Endothelial cell of umbilical vein (primary cell): ENCODE measurements at regions not wholly inside any gene's neighbourhood (a gene's known extent, or its start where the extent isn't known, plus 50 kb on each side); places are given as distances from the start of the nearest gene placed in this dataset.

ENCODE experiments used
- BruUV-seq: library from RNA; stranded (reverse); fragments of 400-500 nt; replicated peaks from 2 replicates; lab custom pipeline; 2021; lab: Mats Ljungman, UMichigan
- CTCF ChIA-PET: fragments of 300-600, 350-600 bp; sonication (Branson Sonifier 250); formaldehyde crosslinking; loops from one replicate; lab custom pipeline; 2021; ENCODE audit warnings: antibody characterized with exemption, inconsistent platforms; lab: Charles Lee
- POLR2A ChIA-PET: fragments of 300-600, 350-600 bp; sonication (Branson Sonifier 250); formaldehyde crosslinking; loops from one replicate; lab custom pipeline; 2021; ENCODE audit warnings: antibody characterized with exemption, inconsistent platforms; lab: Charles Lee
- DNase-seq: peaks from one replicate; pipeline ENCODE4 v3.0.0-alpha.2; 2011; ENCODE audit warnings: low read depth, low spot score
- FAIRE-seq: peaks from 2 replicates; lab custom pipeline; 2011; peaks lifted over from hg19 to GRCh38; lab: Jason Lieb, UNC
- H2AFZ ChIP-seq: 2 replicates; pipeline ENCODE4 v1.6.0; 2012; ENCODE audit warnings: low read depth, low read length, control low read depth, inconsistent platforms
- H3K27ac ChIP-seq: 2 replicates; pipeline ENCODE4 v1.5.1; 2011; ENCODE audit warnings: low read depth, mild to moderate bottlenecking, control low read depth, low read length, moderate library complexity; ENCODE audit not compliant: insufficient read depth
- H3K27me3 ChIP-seq, 2 experiments: 2 replicates each; pipeline versions ENCODE4 v1.6.0 to v1.6.1; 2011; ENCODE audit warnings: low read length in 2 of 2, mixed read lengths in 1 of 2; ENCODE audit not compliant: control insufficient read depth in 2 of 2, insufficient read depth in 2 of 2
- H3K36me3 ChIP-seq, 2 experiments: 2 replicates in 1 of 2; 3 replicates in 1 of 2; pipeline ENCODE4 v1.5.1; 2011; ENCODE audit warnings: low read length in 2 of 2, mild to moderate bottlenecking in 1 of 2, moderate library complexity in 1 of 2; ENCODE audit not compliant: control insufficient read depth in 2 of 2, insufficient read depth in 2 of 2; ENCODE audit errors: extremely low read depth in 1 of 2
- H3K4me1 ChIP-seq: 3 replicates; pipeline ENCODE4 v1.5.1; 2011; ENCODE audit warnings: mild to moderate bottlenecking, low read length; ENCODE audit not compliant: control insufficient read depth, insufficient read depth; ENCODE audit errors: extremely low read depth
- H3K4me2 ChIP-seq: 2 replicates; pipeline ENCODE4 v1.6.1; 2011; ENCODE audit warnings: low read length, control low read depth, mixed read lengths; ENCODE audit not compliant: insufficient read depth
- H3K4me3 ChIP-seq, 3 experiments: fragments of 200-600 bp in 1 of 3; sonication (generic), shearing (Covaris generic) in 1 of 3; replicated peaks in 1 of 3; 2 replicates each; pipeline ENCODE4 v1.5.1; 2011 to 2016; ENCODE audit warnings: control low read depth in 3 of 3, low read length in 3 of 3, mild to moderate bottlenecking in 2 of 3, inconsistent platforms in 1 of 3, low read depth in 1 of 3, moderate library complexity in 1 of 3; ENCODE audit not compliant: insufficient read depth in 1 of 3
- H3K79me2 ChIP-seq: 2 replicates; pipeline ENCODE4 v1.6.0; 2012; ENCODE audit warnings: low read length, inconsistent platforms; ENCODE audit not compliant: control insufficient read depth, insufficient read depth
- H3K9ac ChIP-seq: replicated peaks from 2 replicates; pipeline ENCODE3; 2011; ENCODE audit warnings: low read length, control low read depth; ENCODE audit not compliant: insufficient read depth; ENCODE audit errors: extremely low read depth
- H3K9me1 ChIP-seq: replicated peaks from 3 replicates; pipeline ENCODE4 v1.6.0; 2011; ENCODE audit warnings: mild to moderate bottlenecking, low read length; ENCODE audit not compliant: control insufficient read depth, insufficient read depth; ENCODE audit errors: extremely low read depth
- H3K9me3 ChIP-seq: replicated peaks from 2 replicates; pipeline ENCODE4 v1.5.1; 2012; ENCODE audit warnings: low read length, inconsistent platforms; ENCODE audit not compliant: control insufficient read depth, insufficient read depth
- H4K20me1 ChIP-seq: replicated peaks from 2 replicates; pipeline ENCODE3; 2011; ENCODE audit warnings: mild to moderate bottlenecking, low read length; ENCODE audit not compliant: control insufficient read depth, insufficient read depth; ENCODE audit errors: extremely low read depth
- EZH2 ChIP-seq: IDR thresholded peaks from 2 replicates; pipeline ENCODE4 v1.6.1; 2012; ENCODE audit warnings: borderline replicate concordance, low read depth, mild to moderate bottlenecking, moderate library complexity, low read length, inconsistent platforms; ENCODE audit not compliant: severe bottlenecking
- FOS ChIP-seq: IDR thresholded peaks from 2 replicates; pipeline ENCODE4 v1.6.1; 2011; ENCODE audit warnings: mild to moderate bottlenecking, low read length, moderate library complexity, borderline replicate concordance; ENCODE audit not compliant: insufficient read depth
- GATA2 ChIP-seq: IDR thresholded peaks from 2 replicates; pipeline ENCODE4 v1.7.0; 2011; ENCODE audit warnings: low read depth, mild to moderate bottlenecking, moderate library complexity, mixed read lengths, low read length; ENCODE audit not compliant: insufficient read length, insufficient read depth
- JUN ChIP-seq: IDR thresholded peaks from 2 replicates; pipeline ENCODE4 v1.6.1; 2011; ENCODE audit warnings: borderline replicate concordance, low read depth; ENCODE audit not compliant: insufficient read length, insufficient read depth
- MYC ChIP-seq: IDR thresholded peaks from one replicate; pipeline ENCODE4 v1.6.1; 2011; ENCODE audit warnings: mild to moderate bottlenecking, low read depth, low read length
- POLR2A ChIP-seq: IDR thresholded peaks from 2 replicates; pipeline ENCODE4 v1.6.1; 2012; ENCODE audit warnings: low read depth, mild to moderate bottlenecking, control low read depth, low read length
- POLR2AphosphoS5 ChIP-seq: IDR thresholded peaks from 2 replicates; pipeline ENCODE4 v1.6.1; 2012; ENCODE audit warnings: low read depth, mild to moderate bottlenecking, control low read depth, low read length, moderate library complexity; ENCODE audit not compliant: insufficient read depth
- dilution Hi-C: fragments of 300-500 bp; cut with MboI; formaldehyde crosslinking; loops from one replicate; pipeline ENCODE4 v1.15.0; 2019; ENCODE audit warnings: low sequenced_read_pairs; ENCODE audit not compliant: extremely low pct_ligation_motif_present
- intact Hi-C: fragments of 100-400 bp; cut with micrococcal nuclease; formaldehyde crosslinking; loops from one replicate; pipeline ENCODE4 v1.10.0; 2022
- TF ChIP-seq, protein P1 (sequence below), 2 donors: IDR thresholded peaks; 1 replicate in 1 of 2; 2 replicates in 1 of 2; pipeline ENCODE4 v1.5.1; 2011; ENCODE audit warnings: low read length in 2 of 2, mild to moderate bottlenecking in 2 of 2, moderate library complexity in 2 of 2, control low read depth in 1 of 2, inconsistent platforms in 1 of 2, low read depth in 1 of 2; ENCODE audit not compliant: insufficient read depth in 1 of 2; ENCODE audit errors: extremely low read depth in 1 of 2
- TF ChIP-seq, protein P2 (sequence below): IDR thresholded peaks from 2 replicates; pipeline ENCODE4 v1.6.1; 2011; ENCODE audit not compliant: insufficient read depth, insufficient read length

DNA sequence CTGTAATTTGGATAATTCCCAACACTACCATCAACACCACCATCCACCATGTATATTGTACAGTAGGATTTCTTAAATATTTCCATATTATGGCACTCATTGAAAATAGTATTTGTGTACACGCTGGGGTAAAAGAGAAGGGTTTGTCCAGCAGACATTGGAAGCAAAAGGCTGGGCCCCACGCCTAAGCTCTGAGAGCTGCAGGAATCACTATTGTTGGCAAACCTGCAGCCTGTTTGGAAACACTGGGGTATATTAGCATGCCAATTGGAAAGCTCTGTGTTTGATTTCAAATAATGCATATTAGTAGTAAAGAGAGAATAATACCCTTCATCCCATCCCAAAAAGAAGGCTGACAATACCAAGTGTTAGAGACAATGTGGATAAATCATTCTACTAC, 81.5 kb upstream of the DPYD start:
- no peak overlapping the region for H3K4me3 ChIP-seq
- no peaks in the 10 kb centered on the region for H3K36me3 ChIP-seq
- no peak overlapping the region for H3K27ac ChIP-seq
- dilution Hi-C loops (no loop called here), intact Hi-C loops (loop anchor here (1.0 to 5.0 kb wide), 2 partner anchors 49 to 465 kb away; no protein-coding TSS in a partner anchor)
- no TSS peak for BruUV-seq
- H3K9me1 ChIP-seq: no peaks in the 10 kb centered on the region
- ChIA-PET POLR2A (no interaction called here), CTCF (interaction anchor here (1.1 to 2.7 kb wide), 6 partner anchors 12 to 466 kb away, joined by 3 to 16 read pairs (median 4); no protein-coding TSS in a partner anchor)
- no peaks in the 10 kb centered on the region for H3K27me3 ChIP-seq
- no peak overlapping the region for H2AFZ ChIP-seq
- DNase-seq (no peak), FAIRE-seq (no peak)
- no peaks in the 10 kb centered on the region for H3K9me3 ChIP-seq
- H3K4me2 ChIP-seq: no peak overlapping the region
- no peak overlapping the region for H3K9ac ChIP-seq
- TF ChIP-seq JUN (no peak), GATA2 (no peak), EZH2 (no peak), POLR2A (no peak), MYC (no peak)
- TF ChIP-seq, protein P1, sequence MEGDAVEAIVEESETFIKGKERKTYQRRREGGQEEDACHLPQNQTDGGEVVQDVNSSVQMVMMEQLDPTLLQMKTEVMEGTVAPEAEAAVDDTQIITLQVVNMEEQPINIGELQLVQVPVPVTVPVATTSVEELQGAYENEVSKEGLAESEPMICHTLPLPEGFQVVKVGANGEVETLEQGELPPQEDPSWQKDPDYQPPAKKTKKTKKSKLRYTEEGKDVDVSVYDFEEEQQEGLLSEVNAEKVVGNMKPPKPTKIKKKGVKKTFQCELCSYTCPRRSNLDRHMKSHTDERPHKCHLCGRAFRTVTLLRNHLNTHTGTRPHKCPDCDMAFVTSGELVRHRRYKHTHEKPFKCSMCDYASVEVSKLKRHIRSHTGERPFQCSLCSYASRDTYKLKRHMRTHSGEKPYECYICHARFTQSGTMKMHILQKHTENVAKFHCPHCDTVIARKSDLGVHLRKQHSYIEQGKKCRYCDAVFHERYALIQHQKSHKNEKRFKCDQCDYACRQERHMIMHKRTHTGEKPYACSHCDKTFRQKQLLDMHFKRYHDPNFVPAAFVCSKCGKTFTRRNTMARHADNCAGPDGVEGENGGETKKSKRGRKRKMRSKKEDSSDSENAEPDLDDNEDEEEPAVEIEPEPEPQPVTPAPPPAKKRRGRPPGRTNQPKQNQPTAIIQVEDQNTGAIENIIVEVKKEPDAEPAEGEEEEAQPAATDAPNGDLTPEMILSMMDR (IDR thresholded peaks at IDR 0.05; ENCODE audit: extremely low read depth in 1 of 2, insufficient read depth in 1 of 2, low read depth in 1 of 2, low read length in 2 of 2): no peak
- no peaks in the 10 kb centered on the region for H4K20me1 ChIP-seq
- no peaks in the 10 kb centered on the region for H3K79me2 ChIP-seq
- peaks cover 26% of the 10 kb centered on the region for H3K4me1 ChIP-seq

DNA sequence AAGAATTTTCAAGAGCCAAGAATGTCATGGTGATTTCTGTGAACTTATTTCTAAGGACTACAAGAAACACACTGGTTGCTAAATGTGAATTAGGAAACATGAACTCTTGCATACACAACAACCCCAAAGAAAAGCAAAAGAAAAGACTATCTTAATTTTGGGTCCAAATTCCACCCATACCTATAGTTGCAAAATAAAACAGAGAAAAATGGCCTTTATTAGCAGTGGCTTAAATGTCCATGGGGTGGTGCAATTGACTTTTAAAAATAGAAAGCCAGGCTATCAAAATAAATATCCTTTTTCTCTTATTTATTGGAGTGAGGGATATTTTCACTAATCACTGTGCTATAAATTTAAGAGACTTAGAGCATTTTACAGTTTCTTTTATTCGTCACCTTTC, 80.9 kb upstream of the DPYD start:
- intact Hi-C loops (loop anchor here (1.0 to 5.0 kb wide), 2 partner anchors 50 to 466 kb away; no protein-coding TSS in a partner anchor), dilution Hi-C loops (no loop called here)
- Histone ChIP-seq H2AFZ (no peak overlapping the region), H3K27me3 (no peaks in the 10 kb centered on the region), H3K9me3 (no peaks in the 10 kb centered on the region), H3K4me2 (no peak overlapping the region), H3K9ac (no peak overlapping the region), H3K9me1 (no peaks in the 10 kb centered on the region), H3K4me1 (peaks cover 24% of the 10 kb centered on the region), H3K79me2 (no peaks in the 10 kb centered on the region), H3K36me3 (no peaks in the 10 kb centered on the region), H4K20me1 (no peaks in the 10 kb centered on the region), H3K4me3 (no peak overlapping the region), H3K27ac (no peak overlapping the region)
- TF ChIP-seq JUN (no peak), FOS (no peak), EZH2 (no peak), MYC (no peak), GATA2 (no peak), POLR2A (no peak), POLR2AphosphoS5 (no peak)
- TF ChIP-seq, protein P1 (IDR thresholded peaks at IDR 0.05; ENCODE audit: extremely low read depth in 1 of 2, insufficient read depth in 1 of 2, low read depth in 1 of 2, low read length in 2 of 2): no peak
- TF ChIP-seq, protein P2, sequence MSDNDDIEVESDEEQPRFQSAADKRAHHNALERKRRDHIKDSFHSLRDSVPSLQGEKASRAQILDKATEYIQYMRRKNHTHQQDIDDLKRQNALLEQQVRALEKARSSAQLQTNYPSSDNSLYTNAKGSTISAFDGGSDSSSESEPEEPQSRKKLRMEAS: no peak
- FAIRE-seq (no peak), DNase-seq (no peak)
- no TSS peak for BruUV-seq
- ChIA-PET CTCF (interaction anchor here (1.2 to 2.7 kb wide), 3 partner anchors 46 to 467 kb away, joined by 4 to 16 read pairs (median 16); no protein-coding TSS in a partner anchor), POLR2A (no interaction called here)
